Keratinocyte (primary cell): ENCODE measurements at regions not wholly inside any gene's neighbourhood (a gene's known extent, or its start where the extent isn't known, plus 50 kb on each side); places are given as distances from the start of the nearest gene placed in this dataset.

Experiments
- DNase-seq: peaks from one replicate; pipeline ENCODE4 v3.0.0-alpha.2; 2011; ENCODE audit warnings: low read depth, missing footprints, low spot score
- FAIRE-seq: peaks from 2 replicates; lab custom pipeline; 2011; peaks lifted over from hg19 to GRCh38; lab: Jason Lieb, UNC
- H2AFZ ChIP-seq: 2 replicates; pipeline ENCODE4 v1.6.0; 2012; ENCODE audit warnings: low read length, control low read depth, inconsistent platforms; ENCODE audit not compliant: control insufficient read depth
- H3K27ac ChIP-seq: 2 replicates; pipeline ENCODE4 v1.5.1; 2011; ENCODE audit warnings: low read length; ENCODE audit not compliant: control insufficient read depth, insufficient read depth
- H3K27me3 ChIP-seq: 3 replicates; pipeline ENCODE4 v1.6.0; 2011; ENCODE audit warnings: low read length; ENCODE audit not compliant: control insufficient read depth, insufficient read depth; ENCODE audit errors: extremely low read depth
- H3K36me3 ChIP-seq, 2 experiments: 2 replicates in 1 of 2; 3 replicates in 1 of 2; pipeline ENCODE4 v1.5.1; 2011; ENCODE audit warnings: low read length in 2 of 2, mild to moderate bottlenecking in 1 of 2; ENCODE audit not compliant: control insufficient read depth in 2 of 2, insufficient read depth in 2 of 2; ENCODE audit errors: extremely low read depth in 1 of 2
- H3K4me1 ChIP-seq: 3 replicates; pipeline ENCODE4 v1.5.1; 2011; ENCODE audit warnings: low read length; ENCODE audit not compliant: control insufficient read depth, insufficient read depth; ENCODE audit errors: extremely low read depth
- H3K4me2 ChIP-seq: 3 replicates; pipeline ENCODE4 v1.6.0; 2011; ENCODE audit warnings: low read depth, low read length; ENCODE audit not compliant: control insufficient read depth, insufficient read depth; ENCODE audit errors: extremely low read depth
- H3K4me3 ChIP-seq, 3 experiments: fragments of 200-600 bp in 1 of 3; sonication (generic) in 1 of 3; 2 replicates in 2 of 3; 3 replicates in 1 of 3; pipeline ENCODE4 v1.5.1; 2011 to 2016; ENCODE audit warnings: low read length in 3 of 3, mild to moderate bottlenecking in 3 of 3, control low read depth in 2 of 3, inconsistent platforms in 1 of 3, low read depth in 1 of 3, mixed read lengths in 1 of 3, mixed run types in 1 of 3, moderate library complexity in 1 of 3; ENCODE audit not compliant: control insufficient read depth in 2 of 3, insufficient read depth in 2 of 3; ENCODE audit errors: extremely low read depth in 1 of 3
- H3K79me2 ChIP-seq: 2 replicates; pipeline ENCODE4 v1.6.0; 2012; ENCODE audit warnings: low read length; ENCODE audit not compliant: control insufficient read depth, insufficient read depth
- H3K9ac ChIP-seq: 3 replicates; pipeline ENCODE4 v1.6.0; 2011; ENCODE audit warnings: low read length; ENCODE audit not compliant: control insufficient read depth, insufficient read depth; ENCODE audit errors: extremely low read depth
- H3K9me1 ChIP-seq: 3 replicates; pipeline ENCODE4 v1.6.0; 2011; ENCODE audit warnings: low read length; ENCODE audit not compliant: control insufficient read depth, insufficient read depth; ENCODE audit errors: extremely low read depth
- H3K9me3 ChIP-seq: 2 replicates; pipeline ENCODE4 v1.5.1; 2012; ENCODE audit warnings: low read depth, low read length; ENCODE audit not compliant: control insufficient read depth
- H4K20me1 ChIP-seq: 3 replicates; pipeline ENCODE4 v1.6.0; 2011; ENCODE audit warnings: low read length; ENCODE audit not compliant: control insufficient read depth, insufficient read depth; ENCODE audit errors: extremely low read depth
- EZH2 ChIP-seq: IDR thresholded peaks from one replicate; pipeline ENCODE4 v1.6.1; 2012; ENCODE audit warnings: inconsistent platforms, mild to moderate bottlenecking, low read length, moderate library complexity
- dilution Hi-C: fragments of 300-500 bp; cut with MboI; formaldehyde crosslinking; loops from one replicate; pipeline ENCODE4 v1.7.0; 2020; ENCODE audit warnings: low sequenced_read_pairs; ENCODE audit not compliant: extremely low pct_ligation_motif_present
- TF ChIP-seq, protein P1 (sequence below), 3 experiments: IDR thresholded peaks in 1 of 3; conservative IDR thresholded peaks in 1 of 3; optimal IDR thresholded peaks in 1 of 3; 2 replicates in 2 of 3; 3 replicates in 1 of 3; pipeline versions ENCODE3 to v1.5.1; 2011; ENCODE audit warnings: low read length in 3 of 3, mild to moderate bottlenecking in 3 of 3, moderate library complexity in 2 of 3, control low read depth in 1 of 3, inconsistent platforms in 1 of 3; ENCODE audit not compliant: insufficient read depth in 2 of 3; ENCODE audit errors: extremely low read depth in 1 of 3

- FAIRE-seq (no peak), DNase-seq (no peak)
- H3K9ac ChIP-seq = no peak overlapping the region
- peaks cover 14% of the 10 kb centered on the region for H3K4me1 ChIP-seq
- H3K4me3 ChIP-seq = no peak overlapping the region
- H3K4me2 ChIP-seq = no peak overlapping the region
- no peak for TF ChIP-seq EZH2
- TF ChIP-seq, protein P1, sequence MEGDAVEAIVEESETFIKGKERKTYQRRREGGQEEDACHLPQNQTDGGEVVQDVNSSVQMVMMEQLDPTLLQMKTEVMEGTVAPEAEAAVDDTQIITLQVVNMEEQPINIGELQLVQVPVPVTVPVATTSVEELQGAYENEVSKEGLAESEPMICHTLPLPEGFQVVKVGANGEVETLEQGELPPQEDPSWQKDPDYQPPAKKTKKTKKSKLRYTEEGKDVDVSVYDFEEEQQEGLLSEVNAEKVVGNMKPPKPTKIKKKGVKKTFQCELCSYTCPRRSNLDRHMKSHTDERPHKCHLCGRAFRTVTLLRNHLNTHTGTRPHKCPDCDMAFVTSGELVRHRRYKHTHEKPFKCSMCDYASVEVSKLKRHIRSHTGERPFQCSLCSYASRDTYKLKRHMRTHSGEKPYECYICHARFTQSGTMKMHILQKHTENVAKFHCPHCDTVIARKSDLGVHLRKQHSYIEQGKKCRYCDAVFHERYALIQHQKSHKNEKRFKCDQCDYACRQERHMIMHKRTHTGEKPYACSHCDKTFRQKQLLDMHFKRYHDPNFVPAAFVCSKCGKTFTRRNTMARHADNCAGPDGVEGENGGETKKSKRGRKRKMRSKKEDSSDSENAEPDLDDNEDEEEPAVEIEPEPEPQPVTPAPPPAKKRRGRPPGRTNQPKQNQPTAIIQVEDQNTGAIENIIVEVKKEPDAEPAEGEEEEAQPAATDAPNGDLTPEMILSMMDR (optimal IDR thresholded peaks at IDR 0.05 in 1 of 3, IDR thresholded peaks at IDR 0.05 in 1 of 3, conservative IDR thresholded peaks at IDR 0.05 in 1 of 3; ENCODE audit: extremely low read depth in 1 of 3, insufficient read depth in 2 of 3, low read length in 3 of 3) = no peak
- dilution Hi-C loops = no loop called here
- no peaks in the 10 kb centered on the region for H4K20me1 ChIP-seq
- H3K27me3 ChIP-seq = peaks cover 3% of the 10 kb centered on the region
- no peaks in the 10 kb centered on the region for H3K9me3 ChIP-seq
- H3K36me3 ChIP-seq = no peaks in the 10 kb centered on the region
- no peaks in the 10 kb centered on the region for H3K79me2 ChIP-seq
- no peak overlapping the region for H2AFZ ChIP-seq
- no peak overlapping the region for H3K27ac ChIP-seq
- peaks cover 2% of the 10 kb centered on the region for H3K9me1 ChIP-seq
Observed at GRCh38 chr5:2009986-2010914, 127.5 kb upstream of the IRX4 start.

DNA sequence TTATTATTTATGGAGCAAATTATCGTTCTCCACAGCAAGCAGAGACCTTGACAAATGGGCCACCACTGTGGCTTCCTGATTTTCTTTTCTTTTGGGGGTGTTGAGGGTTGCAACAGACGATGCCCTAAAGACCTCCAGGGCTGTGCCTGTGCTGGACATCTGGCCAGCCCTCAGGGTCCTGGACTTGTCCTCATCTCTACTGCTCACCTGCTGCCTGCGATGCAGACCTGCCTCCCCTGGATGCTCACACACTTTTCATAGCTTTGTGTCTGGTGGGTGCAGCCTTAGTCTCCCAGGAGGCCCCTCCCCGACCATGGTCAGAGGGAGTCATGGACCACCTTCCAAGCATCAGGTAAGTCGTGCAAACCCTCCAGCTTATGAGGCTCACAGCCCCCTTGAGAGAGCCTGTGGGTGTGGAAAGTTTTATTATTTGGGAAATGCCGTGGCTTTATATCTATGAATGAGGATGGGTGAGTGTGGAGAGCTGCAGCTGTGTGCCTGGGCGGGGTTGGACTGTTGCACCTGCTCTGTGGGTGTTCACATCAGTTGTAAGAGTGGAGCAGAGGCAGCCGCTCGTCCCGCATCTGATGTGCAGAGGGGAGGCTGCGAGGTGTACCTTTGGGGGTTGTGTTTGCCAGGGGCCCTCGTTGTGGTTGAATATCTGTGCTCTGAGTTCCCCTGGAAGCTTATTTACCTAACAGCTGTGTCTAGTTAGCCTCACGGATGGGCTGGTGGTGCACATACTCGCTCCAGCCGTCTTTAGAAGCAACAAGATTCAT is 126.3 kb upstream of the IRX4 start:
- Histone ChIP-seq H3K9me3 (no peaks in the 10 kb centered on the region), H3K27ac (no peak overlapping the region), H3K9me1 (peaks cover 2% of the 10 kb centered on the region), H3K4me3 (no peak overlapping the region), H3K4me1 (peaks cover 14% of the 10 kb centered on the region), H2AFZ (no peak overlapping the region), H4K20me1 (no peaks in the 10 kb centered on the region), H3K9ac (no peak overlapping the region), H3K27me3 (peaks cover 7% of the 10 kb centered on the region), H3K36me3 (no peaks in the 10 kb centered on the region), H3K4me2 (no peak overlapping the region), H3K79me2 (no peaks in the 10 kb centered on the region)
- FAIRE-seq (no peak), DNase-seq (no peak)
- dilution Hi-C loops = no loop called here
- TF ChIP-seq, protein P1 (optimal IDR thresholded peaks at IDR 0.05 in 1 of 3, IDR thresholded peaks at IDR 0.05 in 1 of 3, conservative IDR thresholded peaks at IDR 0.05 in 1 of 3; ENCODE audit: extremely low read depth in 1 of 3, insufficient read depth in 2 of 3, low read length in 3 of 3) = no peak
- no peak for TF ChIP-seq EZH2
